GM12865 (cell line): ENCODE measurements at regions not wholly inside any gene's neighbourhood (a gene's known extent, or its start where the extent isn't known, plus 50 kb on each side); places are given as distances from the start of the nearest gene placed in this dataset.

ENCODE experiments used
- DNase-seq: peaks from one replicate; pipeline ENCODE4 v3.0.0; 2010; ENCODE audit warnings: low read depth
- H3K4me3 ChIP-seq: 2 replicates; pipeline ENCODE4 v1.5.1; 2011; ENCODE audit warnings: mild to moderate bottlenecking, low read depth, low read length, control low read depth
- TF ChIP-seq, protein P1 (sequence below): IDR thresholded peaks from 2 replicates; pipeline ENCODE4 v1.5.1; 2011; ENCODE audit warnings: low read length, control low read depth, low read depth, inconsistent platforms; ENCODE audit not compliant: insufficient read depth; ENCODE audit errors: missing control alignments

DNA sequence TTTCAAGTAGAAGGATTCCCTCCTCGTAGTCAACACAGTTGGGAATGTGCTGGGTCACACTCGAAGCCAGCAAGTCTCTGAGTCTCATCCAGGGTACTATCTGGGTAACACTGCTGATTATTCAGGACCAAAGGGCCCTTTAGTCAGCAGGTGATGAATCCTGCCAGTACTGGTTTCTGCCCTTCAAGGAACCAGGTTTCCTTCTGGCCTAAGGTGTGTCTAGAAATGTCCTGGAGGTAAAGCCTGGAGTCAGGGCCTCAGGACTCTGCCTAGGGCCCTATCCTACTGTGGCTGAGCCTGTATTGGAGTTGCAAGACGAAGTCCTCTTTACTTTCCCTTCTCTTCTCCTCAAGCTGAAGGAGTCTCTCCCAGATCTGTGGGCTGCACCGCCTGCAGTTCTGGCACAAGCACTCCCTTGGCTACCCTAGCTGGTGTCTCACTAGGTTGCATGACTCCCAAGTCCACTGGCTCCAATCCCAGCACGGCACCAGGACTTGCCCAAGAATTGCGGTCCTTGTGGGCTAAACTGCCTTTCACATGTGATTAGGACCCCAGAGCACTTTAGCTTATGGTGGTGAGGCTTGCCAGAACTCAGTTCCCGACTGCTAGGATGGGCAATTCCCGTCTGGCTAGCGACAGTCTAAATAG lies 193.7 kb upstream of the PDE3A start:
- DNase-seq = no peak
- TF ChIP-seq, protein P1, sequence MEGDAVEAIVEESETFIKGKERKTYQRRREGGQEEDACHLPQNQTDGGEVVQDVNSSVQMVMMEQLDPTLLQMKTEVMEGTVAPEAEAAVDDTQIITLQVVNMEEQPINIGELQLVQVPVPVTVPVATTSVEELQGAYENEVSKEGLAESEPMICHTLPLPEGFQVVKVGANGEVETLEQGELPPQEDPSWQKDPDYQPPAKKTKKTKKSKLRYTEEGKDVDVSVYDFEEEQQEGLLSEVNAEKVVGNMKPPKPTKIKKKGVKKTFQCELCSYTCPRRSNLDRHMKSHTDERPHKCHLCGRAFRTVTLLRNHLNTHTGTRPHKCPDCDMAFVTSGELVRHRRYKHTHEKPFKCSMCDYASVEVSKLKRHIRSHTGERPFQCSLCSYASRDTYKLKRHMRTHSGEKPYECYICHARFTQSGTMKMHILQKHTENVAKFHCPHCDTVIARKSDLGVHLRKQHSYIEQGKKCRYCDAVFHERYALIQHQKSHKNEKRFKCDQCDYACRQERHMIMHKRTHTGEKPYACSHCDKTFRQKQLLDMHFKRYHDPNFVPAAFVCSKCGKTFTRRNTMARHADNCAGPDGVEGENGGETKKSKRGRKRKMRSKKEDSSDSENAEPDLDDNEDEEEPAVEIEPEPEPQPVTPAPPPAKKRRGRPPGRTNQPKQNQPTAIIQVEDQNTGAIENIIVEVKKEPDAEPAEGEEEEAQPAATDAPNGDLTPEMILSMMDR = no peak
- no peak overlapping the region for H3K4me3 ChIP-seq

GRCh38 chr12:20175704-20176388 lies 192.5 kb upstream of the PDE3A start:
- DNase-seq = no peak
- TF ChIP-seq, protein P1 = no peak
- no peak overlapping the region for H3K4me3 ChIP-seq

DNA sequence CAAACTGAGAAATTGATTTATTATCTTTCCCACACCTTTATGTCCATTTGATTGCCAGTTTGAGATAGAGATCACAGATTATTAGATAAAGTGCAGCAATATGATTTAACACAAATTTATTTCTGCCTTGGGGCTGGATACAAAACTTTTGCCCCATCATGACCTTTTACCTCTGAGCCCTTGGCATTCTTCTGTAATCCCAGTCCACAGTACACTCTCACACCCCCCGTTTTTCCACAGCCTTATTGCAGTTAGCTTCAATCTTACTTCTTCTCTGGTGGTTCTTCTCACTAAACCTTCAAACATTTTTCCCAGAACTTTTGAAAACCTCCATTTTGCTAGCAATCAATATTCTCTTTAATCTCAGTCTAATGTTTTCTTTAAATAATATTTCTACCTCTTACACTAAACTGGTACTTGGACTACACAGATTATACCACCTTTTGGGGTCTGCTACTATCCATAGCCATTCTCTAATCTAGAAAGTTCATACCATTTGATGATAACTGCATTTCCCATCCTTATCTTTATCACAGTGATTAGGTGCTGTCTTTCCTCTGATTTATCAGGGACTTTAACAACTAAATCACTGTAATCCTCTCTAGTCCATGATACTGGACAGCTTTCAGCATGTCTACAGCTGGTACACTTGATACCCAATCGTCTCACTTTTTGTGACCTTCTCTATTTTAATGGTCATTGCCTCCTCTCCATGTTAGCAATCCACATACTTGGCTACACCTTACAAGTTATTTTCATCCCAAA lies 186.7 kb upstream of the PDE3A start:
- no peak overlapping the region for H3K4me3 ChIP-seq
- no peak for DNase-seq
- TF ChIP-seq, protein P1 = no peak

DNA sequence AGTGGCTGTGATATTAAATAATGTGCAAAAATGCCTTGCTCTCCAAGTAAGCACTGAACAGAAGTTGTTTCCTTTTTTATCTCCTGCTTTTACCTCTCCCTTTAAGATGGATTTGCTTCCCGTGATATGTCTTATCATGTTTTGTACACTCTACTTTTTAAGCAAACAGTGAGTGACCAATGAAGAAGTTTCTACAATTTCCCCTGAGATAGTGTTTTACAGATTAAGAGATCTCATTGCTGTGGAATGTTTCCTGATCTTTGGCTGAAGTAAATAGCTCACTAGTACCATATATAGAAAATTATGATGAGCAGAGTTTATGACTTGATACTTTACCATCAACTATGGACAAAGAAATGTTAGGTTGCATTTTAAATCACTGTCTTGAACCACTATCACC lies 184.8 kb upstream of the PDE3A start:
- TF ChIP-seq, protein P1 = no peak
- no peak overlapping the region for H3K4me3 ChIP-seq
- no peak for DNase-seq

- DNase-seq = no peak
- no peak overlapping the region for H3K4me3 ChIP-seq
- TF ChIP-seq, protein P1 = no peak
Observed at GRCh38 chr12:20184514-20184913, 183.8 kb upstream of the PDE3A start.

GRCh38 chr12:20187456-20187855 lies 180.9 kb upstream of the PDE3A start:
- DNase-seq = no peak
- no peak overlapping the region for H3K4me3 ChIP-seq
- TF ChIP-seq, protein P1 = no peak
